ENCODE measurements at regions not wholly inside any gene's neighbourhood (a gene's known extent, or its start where the extent isn't known, plus 50 kb on each side); places are given as distances from the start of the nearest gene placed in this dataset.

DNA sequence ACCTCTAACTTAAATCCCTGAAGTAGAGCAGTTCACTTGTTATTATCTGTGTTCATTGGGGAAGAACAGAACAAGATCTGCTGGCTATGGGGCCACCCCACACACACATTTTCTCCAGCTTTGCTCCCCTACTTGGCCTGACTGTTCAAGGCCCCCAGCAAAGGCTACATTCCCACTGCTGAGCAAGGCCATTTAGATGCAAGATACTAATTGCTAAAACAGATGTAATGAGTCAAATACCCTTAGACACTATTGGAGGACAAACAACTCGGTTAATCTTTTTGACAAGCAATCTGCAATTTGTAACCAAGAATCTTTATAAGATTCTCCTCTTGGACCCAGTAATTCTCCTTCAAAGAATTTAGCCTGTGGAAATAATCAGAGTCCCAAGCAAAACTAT, 67.7 kb downstream of the NAV1 start:
- ATAC-seq (no peak), DNase-seq (ENCODE audit: low read depth, low spot score) (no peak)
- intact Hi-C loops (cut with micrococcal nuclease; ENCODE audit: unreplicated experiment): no loop called here
- Histone ChIP-seq H3K9me3 (ENCODE audit: control insufficient read depth, insufficient read depth, low read depth, low read length) (no peaks in the 10 kb centered on the region), H3K4me3 (ENCODE audit: low read depth in 2 of 2, low read length in 2 of 2) (no peak overlapping the region), H3K27me3 (ENCODE audit: control insufficient read depth, insufficient read depth, low read length) (no peaks in the 10 kb centered on the region), H3K4me1 (ENCODE audit: control insufficient read depth, insufficient read depth, low read length) (no peaks in the 10 kb centered on the region), H3K27ac (ENCODE audit: low read length) (no peak overlapping the region), H3K36me3 (ENCODE audit: control insufficient read depth, insufficient read depth, low read length) (no peaks in the 10 kb centered on the region)
- ChIA-PET POLR2A (no interaction called here), CTCF (no interaction called here)
- BruUV-seq (replicated peaks): no TSS peak
- no peak for TF ChIP-seq SIN3A (IDR thresholded peaks at IDR 0.05; ENCODE audit: borderline replicate concordance, insufficient read depth, low read depth, low read length)
- TF ChIP-seq, protein P1, sequence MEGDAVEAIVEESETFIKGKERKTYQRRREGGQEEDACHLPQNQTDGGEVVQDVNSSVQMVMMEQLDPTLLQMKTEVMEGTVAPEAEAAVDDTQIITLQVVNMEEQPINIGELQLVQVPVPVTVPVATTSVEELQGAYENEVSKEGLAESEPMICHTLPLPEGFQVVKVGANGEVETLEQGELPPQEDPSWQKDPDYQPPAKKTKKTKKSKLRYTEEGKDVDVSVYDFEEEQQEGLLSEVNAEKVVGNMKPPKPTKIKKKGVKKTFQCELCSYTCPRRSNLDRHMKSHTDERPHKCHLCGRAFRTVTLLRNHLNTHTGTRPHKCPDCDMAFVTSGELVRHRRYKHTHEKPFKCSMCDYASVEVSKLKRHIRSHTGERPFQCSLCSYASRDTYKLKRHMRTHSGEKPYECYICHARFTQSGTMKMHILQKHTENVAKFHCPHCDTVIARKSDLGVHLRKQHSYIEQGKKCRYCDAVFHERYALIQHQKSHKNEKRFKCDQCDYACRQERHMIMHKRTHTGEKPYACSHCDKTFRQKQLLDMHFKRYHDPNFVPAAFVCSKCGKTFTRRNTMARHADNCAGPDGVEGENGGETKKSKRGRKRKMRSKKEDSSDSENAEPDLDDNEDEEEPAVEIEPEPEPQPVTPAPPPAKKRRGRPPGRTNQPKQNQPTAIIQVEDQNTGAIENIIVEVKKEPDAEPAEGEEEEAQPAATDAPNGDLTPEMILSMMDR (IDR thresholded peaks at IDR 0.05): no peak
- TF ChIP-seq, protein P2, sequence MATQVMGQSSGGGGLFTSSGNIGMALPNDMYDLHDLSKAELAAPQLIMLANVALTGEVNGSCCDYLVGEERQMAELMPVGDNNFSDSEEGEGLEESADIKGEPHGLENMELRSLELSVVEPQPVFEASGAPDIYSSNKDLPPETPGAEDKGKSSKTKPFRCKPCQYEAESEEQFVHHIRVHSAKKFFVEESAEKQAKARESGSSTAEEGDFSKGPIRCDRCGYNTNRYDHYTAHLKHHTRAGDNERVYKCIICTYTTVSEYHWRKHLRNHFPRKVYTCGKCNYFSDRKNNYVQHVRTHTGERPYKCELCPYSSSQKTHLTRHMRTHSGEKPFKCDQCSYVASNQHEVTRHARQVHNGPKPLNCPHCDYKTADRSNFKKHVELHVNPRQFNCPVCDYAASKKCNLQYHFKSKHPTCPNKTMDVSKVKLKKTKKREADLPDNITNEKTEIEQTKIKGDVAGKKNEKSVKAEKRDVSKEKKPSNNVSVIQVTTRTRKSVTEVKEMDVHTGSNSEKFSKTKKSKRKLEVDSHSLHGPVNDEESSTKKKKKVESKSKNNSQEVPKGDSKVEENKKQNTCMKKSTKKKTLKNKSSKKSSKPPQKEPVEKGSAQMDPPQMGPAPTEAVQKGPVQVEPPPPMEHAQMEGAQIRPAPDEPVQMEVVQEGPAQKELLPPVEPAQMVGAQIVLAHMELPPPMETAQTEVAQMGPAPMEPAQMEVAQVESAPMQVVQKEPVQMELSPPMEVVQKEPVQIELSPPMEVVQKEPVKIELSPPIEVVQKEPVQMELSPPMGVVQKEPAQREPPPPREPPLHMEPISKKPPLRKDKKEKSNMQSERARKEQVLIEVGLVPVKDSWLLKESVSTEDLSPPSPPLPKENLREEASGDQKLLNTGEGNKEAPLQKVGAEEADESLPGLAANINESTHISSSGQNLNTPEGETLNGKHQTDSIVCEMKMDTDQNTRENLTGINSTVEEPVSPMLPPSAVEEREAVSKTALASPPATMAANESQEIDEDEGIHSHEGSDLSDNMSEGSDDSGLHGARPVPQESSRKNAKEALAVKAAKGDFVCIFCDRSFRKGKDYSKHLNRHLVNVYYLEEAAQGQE (IDR thresholded peaks at IDR 0.05; ENCODE audit: insufficient read depth in 1 of 2, low read depth in 2 of 2, low read length in 1 of 2): no peak
- in situ Hi-C loops (cut with HindIII; ENCODE audit: low pct_unique_long_range_greater_than_20kb, low sequenced_read_pairs): no loop called here

DNA sequence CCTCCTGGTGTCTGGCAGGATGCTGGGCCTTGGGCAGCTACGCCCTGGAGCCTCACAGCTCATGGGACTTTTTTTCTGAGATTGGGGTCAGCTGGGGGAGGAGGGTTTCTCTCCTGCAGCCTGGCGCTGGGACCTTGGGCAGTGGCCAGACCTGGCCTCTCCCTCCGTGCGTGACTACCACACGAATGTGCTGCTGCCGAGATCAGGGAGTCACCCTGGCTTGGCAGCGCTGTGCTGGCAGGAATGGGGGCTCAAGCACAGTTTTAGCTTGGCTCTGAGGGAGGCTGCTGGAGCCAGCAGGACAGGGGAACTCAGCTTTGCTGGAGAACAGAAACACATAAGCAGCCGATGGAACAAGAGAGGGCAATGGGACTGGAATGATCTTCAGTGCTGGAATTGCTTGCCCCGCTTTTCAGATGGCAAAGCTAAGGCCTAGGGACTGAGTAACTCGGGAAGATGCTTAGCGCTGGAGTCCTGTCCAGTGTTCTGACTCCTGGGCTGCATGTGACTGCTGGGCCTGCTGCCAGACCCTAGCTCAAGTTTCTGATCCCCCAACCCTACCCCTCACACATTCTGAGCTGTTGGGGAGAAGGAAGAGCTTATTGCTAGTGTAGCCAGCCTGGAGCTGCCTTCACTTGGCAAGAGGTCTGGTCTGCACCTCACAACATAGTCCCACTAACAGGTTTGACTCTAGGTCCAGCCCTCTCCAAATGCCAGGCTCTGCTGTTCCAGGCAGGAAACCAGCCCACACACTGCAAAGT, 69.9 kb downstream of the NAV1 start:
- BruUV-seq (replicated peaks): no TSS peak
- ATAC-seq: 0 out of 2 replicates have a peak, but pooled peaks have one; percentile 35

More for the DNA sequence above, 69.9 kb downstream of the NAV1 start:
- Histone ChIP-seq H3K9me3 (ENCODE audit: control insufficient read depth, insufficient read depth, low read depth, low read length) (no peaks in the 10 kb centered on the region), H3K36me3 (ENCODE audit: control insufficient read depth, insufficient read depth, low read length) (no peaks in the 10 kb centered on the region), H3K4me3 (ENCODE audit: low read depth in 2 of 2, low read length in 2 of 2) (no peak overlapping the region), H3K27ac (ENCODE audit: low read length) (no peak overlapping the region), H3K27me3 (ENCODE audit: control insufficient read depth, insufficient read depth, low read length) (no peaks in the 10 kb centered on the region), H3K4me1 (ENCODE audit: control insufficient read depth, insufficient read depth, low read length) (no peaks in the 10 kb centered on the region)
- TF ChIP-seq, protein P1 (IDR thresholded peaks at IDR 0.05): no peak
- TF ChIP-seq TCF7L2 (IDR thresholded peaks at IDR 0.05; ENCODE audit: low read depth, low read length) (no peak), POLR2AphosphoS5 (IDR thresholded peaks at IDR 0.05; ENCODE audit: low read depth, low read length) (no peak), SIN3A (IDR thresholded peaks at IDR 0.05; ENCODE audit: borderline replicate concordance, insufficient read depth, low read depth, low read length) (no peak)
- TF ChIP-seq, protein P2 (IDR thresholded peaks at IDR 0.05; ENCODE audit: insufficient read depth in 1 of 2, low read depth in 2 of 2, low read length in 1 of 2): no peak
- intact Hi-C loops (cut with micrococcal nuclease; ENCODE audit: unreplicated experiment): no loop called here
- CTCF ChIA-PET: no interaction called here
- POLR2A ChIA-PET: no interaction called here
- in situ Hi-C loops (cut with HindIII; ENCODE audit: low pct_unique_long_range_greater_than_20kb, low sequenced_read_pairs): no loop called here
- no peak for DNase-seq (ENCODE audit: low read depth, low spot score)
